T1000 (cell line): ENCODE measurements at regions not wholly inside any gene's neighbourhood (a gene's known extent, or its start where the extent isn't known, plus 50 kb on each side); places are given as distances from the start of the nearest gene placed in this dataset.
A peak's percentile ranks its signal among the peaks of the same experiment; 100 is the strongest.

ENCODE experiments used
- DNase-seq: peaks from one replicate; lab custom pipeline; 2025; ENCODE audit warnings: mixed read lengths; lab: John Stamatoyannopoulos, UW

GRCh38 chr3:71994906-71995305 lies 210.0 kb upstream of the PROK2 start:
- DNase-seq: no peak

GRCh38 chr3:71994203-71994602 lies 209.3 kb upstream of the PROK2 start:
- DNase-seq: no peak

GRCh38 chr3:71991681-71992080 lies 206.7 kb upstream of the PROK2 start:
- no peak for DNase-seq

GRCh38 chr3:71991046-71991445 lies 206.1 kb upstream of the PROK2 start:
- DNase-seq: no peak

- no peak for DNase-seq
Measured at GRCh38 chr3:71990545-71990944, 205.6 kb upstream of the PROK2 start.

- peak; percentile 73 for DNase-seq
Measured at GRCh38 chr3:71989165-71989564, 204.2 kb upstream of the PROK2 start.

- DNase-seq: peak; percentile 10
Measured at GRCh38 chr3:71987828-71988227, 202.9 kb upstream of the PROK2 start.

- DNase-seq: no peak
Measured at GRCh38 chr3:71987089-71987735, 202.3 kb upstream of the PROK2 start.

- DNase-seq: no peak
Measured at GRCh38 chr3:71986606-71987005, 201.7 kb upstream of the PROK2 start.

- no peak for DNase-seq
Measured at GRCh38 chr3:71984843-71985613, 200.1 kb upstream of the PROK2 start.

GRCh38 chr3:71983694-71984093 lies 198.7 kb upstream of the PROK2 start:
- DNase-seq: no peak

GRCh38 chr3:71982506-71983258 lies 197.7 kb upstream of the PROK2 start:
- DNase-seq: peak; percentile 71

GRCh38 chr3:71979175-71979574 lies 194.2 kb upstream of the PROK2 start:
- no peak for DNase-seq

GRCh38 chr3:71978150-71978721 lies 193.3 kb upstream of the PROK2 start:
- DNase-seq: no peak

GRCh38 chr3:71977525-71977924 lies 192.6 kb upstream of the PROK2 start:
- no peak for DNase-seq

GRCh38 chr3:71975573-71975972 lies 190.6 kb upstream of the PROK2 start:
- DNase-seq: no peak

- DNase-seq: no peak
Measured at GRCh38 chr3:71974786-71975185, 189.8 kb upstream of the PROK2 start.

GRCh38 chr3:71973274-71974030 lies 188.5 kb upstream of the PROK2 start:
- DNase-seq: no peak

- peak; percentile 72 for DNase-seq
Measured at GRCh38 chr3:71972031-71972430, 187.1 kb upstream of the PROK2 start.

- DNase-seq: no peak
Measured at GRCh38 chr3:71968544-71968943, 183.6 kb upstream of the PROK2 start.

GRCh38 chr3:71966185-71966584 lies 181.2 kb upstream of the PROK2 start:
- no peak for DNase-seq

- DNase-seq: no peak
Measured at GRCh38 chr3:71964170-71964569, 179.2 kb upstream of the PROK2 start.
